CD4-positive, CD25-positive, alpha-beta regulatory T cell (primary cell): ENCODE measurements at regions not wholly inside any gene's neighbourhood (a gene's known extent, or its start where the extent isn't known, plus 50 kb on each side); places are given as distances from the start of the nearest gene placed in this dataset.

ENCODE experiments used
- ATAC-seq, 2 donors: fragments of 150-1000 bp; cut with Tn5 transposase; one replicate each; pipeline ENCODE4 v1.10.0; 2021; ENCODE audit warnings: low read depth in 2 of 2, moderate number of reproducible peaks in 2 of 2, moderate library complexity in 1 of 2
- DNase-seq, 3 donors: peaks; one replicate each; pipeline versions ENCODE4 v3.0.0 to v3.0.0-alpha.2; 2012 to 2022; ENCODE audit warnings: mixed read lengths in 1 of 3
- H3K27ac ChIP-seq: one replicate; pipeline ENCODE4 v1.7.0; 2013; ENCODE audit warnings: mild to moderate bottlenecking, low read length; ENCODE audit not compliant: insufficient read depth, poor library complexity, severe bottlenecking
- H3K27me3 ChIP-seq: one replicate; pipeline ENCODE4 v1.7.0; 2013; ENCODE audit warnings: low read length; ENCODE audit not compliant: control insufficient read depth, insufficient read depth
- H3K36me3 ChIP-seq: one replicate; pipeline ENCODE4 v1.7.0; 2013; ENCODE audit warnings: mild to moderate bottlenecking, low read length, moderate library complexity; ENCODE audit not compliant: control insufficient read depth, insufficient read depth
- H3K4me1 ChIP-seq: 2 replicates; pipeline ENCODE4 v1.7.0; 2013; ENCODE audit warnings: mild to moderate bottlenecking, low read length; ENCODE audit not compliant: insufficient read depth, control insufficient read depth, poor library complexity, severe bottlenecking
- H3K4me3 ChIP-seq: one replicate; pipeline ENCODE4 v1.7.0; 2013; ENCODE audit warnings: low read depth, mild to moderate bottlenecking, low read length, moderate library complexity
- H3K9me3 ChIP-seq, 2 experiments: 1 replicate in 1 of 2; 2 replicates in 1 of 2; pipeline ENCODE4 v1.7.0; 2013; ENCODE audit warnings: low read length in 2 of 2, mild to moderate bottlenecking in 1 of 2, moderate library complexity in 1 of 2; ENCODE audit not compliant: control insufficient read depth in 2 of 2
- H3K27ac Mint-ChIP-seq, 3 donors: one replicate each; pipeline ENCODE4 v1.8.0; 2020 to 2022; ENCODE audit warnings: mild to moderate bottlenecking in 3 of 3, mixed read lengths in 3 of 3, moderate library complexity in 2 of 3
- H3K27me3 Mint-ChIP-seq: one replicate; pipeline ENCODE4 v1.8.0; 2022; ENCODE audit warnings: mild to moderate bottlenecking, mixed read lengths
- H3K36me3 Mint-ChIP-seq: one replicate; pipeline ENCODE4 v1.8.0; 2020; ENCODE audit warnings: mixed read lengths
- H3K4me1 Mint-ChIP-seq, 4 donors: one replicate each; pipeline ENCODE4 v1.8.0; 2020 to 2022; ENCODE audit warnings: mixed read lengths in 4 of 4, mild to moderate bottlenecking in 1 of 4
- H3K4me3 Mint-ChIP-seq, 4 donors: one replicate each; pipeline ENCODE4 v1.8.0; 2020 to 2022; ENCODE audit warnings: mild to moderate bottlenecking in 4 of 4, mixed read lengths in 4 of 4, moderate library complexity in 3 of 4
- H3K9me3 Mint-ChIP-seq, 7 donors: one replicate each; pipeline ENCODE4 v1.8.0; 2020 to 2022; ENCODE audit warnings: mixed read lengths in 7 of 7, mild to moderate bottlenecking in 3 of 7, moderate library complexity in 2 of 7

- Mint-ChIP-seq H3K36me3 (no peaks in the 10 kb centered on the region), H3K9me3 (peaks cover 0 to 8% (median 4%) of the 10 kb centered on the region in 7 donors), H3K4me3 (no peak overlapping the region), H3K27me3 (no peaks in the 10 kb centered on the region), H3K4me1 (no peaks in the 10 kb centered on the region), H3K27ac (no peak overlapping the region)
- H3K36me3 ChIP-seq: no peaks in the 10 kb centered on the region
- H3K4me3 ChIP-seq: no peak overlapping the region
- no peak for ATAC-seq
- no peaks in the 10 kb centered on the region for H3K9me3 ChIP-seq
- DNase-seq: no peak
- H3K4me1 ChIP-seq: no peaks in the 10 kb centered on the region
- H3K27ac ChIP-seq: no peak overlapping the region
- H3K27me3 ChIP-seq: no peaks in the 10 kb centered on the region
Observed at GRCh38 chr20:11549172-11550103, 368.3 kb upstream of the BTBD3 start.

DNA sequence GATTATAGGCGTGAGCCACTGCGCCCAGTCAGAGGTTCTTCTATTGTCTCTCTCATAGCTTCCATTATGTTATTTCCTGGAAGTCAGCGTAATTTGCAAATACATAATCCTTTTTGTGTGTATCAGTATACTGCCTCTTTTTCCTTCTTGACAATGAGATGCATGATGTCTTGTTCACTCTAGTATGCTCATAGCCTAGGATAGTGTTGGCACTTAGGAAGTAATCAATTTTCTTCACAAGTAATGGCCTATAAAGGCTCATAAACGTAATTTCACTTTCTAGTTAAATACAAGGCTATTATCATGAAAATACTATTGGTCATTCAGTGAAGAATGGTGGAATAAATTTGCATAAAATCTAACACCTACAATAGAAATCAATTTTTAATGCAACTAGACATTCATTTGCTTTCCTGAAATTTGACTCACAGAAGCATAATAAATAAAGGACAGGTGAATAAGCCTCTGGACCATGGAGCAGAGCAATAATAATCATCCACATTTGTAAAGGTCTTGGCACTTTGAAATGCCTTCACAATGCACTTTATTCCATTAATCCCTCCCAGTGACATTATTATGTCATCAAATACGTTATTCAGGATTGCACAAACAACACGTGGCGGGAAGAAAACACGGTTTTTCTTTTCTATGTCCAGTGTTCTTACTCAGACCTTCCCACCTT, 366.9 kb upstream of the BTBD3 start:
- Histone ChIP-seq H3K4me1 (no peaks in the 10 kb centered on the region), H3K9me3 (no peaks in the 10 kb centered on the region), H3K27ac (no peak overlapping the region), H3K4me3 (no peak overlapping the region), H3K27me3 (no peaks in the 10 kb centered on the region), H3K36me3 (no peaks in the 10 kb centered on the region)
- DNase-seq (no peak), ATAC-seq (no peak)
- no peak overlapping the region for H3K27ac Mint-ChIP-seq
- no peaks in the 10 kb centered on the region for H3K4me1 Mint-ChIP-seq
- no peaks in the 10 kb centered on the region for H3K27me3 Mint-ChIP-seq
- H3K36me3 Mint-ChIP-seq: no peaks in the 10 kb centered on the region
- no peak overlapping the region for H3K4me3 Mint-ChIP-seq
- H3K9me3 Mint-ChIP-seq: peaks cover 0 to 8% (median 5%) of the 10 kb centered on the region in 7 donors

- Histone ChIP-seq H3K9me3 (no peaks in the 10 kb centered on the region), H3K27ac (no peak overlapping the region), H3K4me3 (no peak overlapping the region), H3K27me3 (no peaks in the 10 kb centered on the region), H3K4me1 (no peaks in the 10 kb centered on the region), H3K36me3 (no peaks in the 10 kb centered on the region)
- Mint-ChIP-seq H3K36me3 (no peaks in the 10 kb centered on the region), H3K9me3 (peaks cover 0 to 8% (median 6%) of the 10 kb centered on the region in 7 donors), H3K4me3 (no peak overlapping the region), H3K27me3 (no peaks in the 10 kb centered on the region), H3K27ac (no peak overlapping the region), H3K4me1 (no peaks in the 10 kb centered on the region)
- no peak for ATAC-seq
- no peak for DNase-seq
Observed at GRCh38 chr20:11551479-11551878, 366.2 kb upstream of the BTBD3 start.

- Histone ChIP-seq H3K36me3 (no peaks in the 10 kb centered on the region), H3K27ac (no peak overlapping the region), H3K4me3 (no peak overlapping the region), H3K9me3 (no peaks in the 10 kb centered on the region), H3K4me1 (no peaks in the 10 kb centered on the region), H3K27me3 (no peaks in the 10 kb centered on the region)
- ATAC-seq (no peak), DNase-seq (no peak)
- no peaks in the 10 kb centered on the region for H3K27me3 Mint-ChIP-seq
- H3K9me3 Mint-ChIP-seq: peaks cover 0 to 13% (median 6%) of the 10 kb centered on the region in 7 donors
- no peak overlapping the region for H3K27ac Mint-ChIP-seq
- no peak overlapping the region for H3K4me3 Mint-ChIP-seq
- H3K36me3 Mint-ChIP-seq: no peaks in the 10 kb centered on the region
- no peaks in the 10 kb centered on the region for H3K4me1 Mint-ChIP-seq
Observed at GRCh38 chr20:11553603-11554002, 364.1 kb upstream of the BTBD3 start.

DNA sequence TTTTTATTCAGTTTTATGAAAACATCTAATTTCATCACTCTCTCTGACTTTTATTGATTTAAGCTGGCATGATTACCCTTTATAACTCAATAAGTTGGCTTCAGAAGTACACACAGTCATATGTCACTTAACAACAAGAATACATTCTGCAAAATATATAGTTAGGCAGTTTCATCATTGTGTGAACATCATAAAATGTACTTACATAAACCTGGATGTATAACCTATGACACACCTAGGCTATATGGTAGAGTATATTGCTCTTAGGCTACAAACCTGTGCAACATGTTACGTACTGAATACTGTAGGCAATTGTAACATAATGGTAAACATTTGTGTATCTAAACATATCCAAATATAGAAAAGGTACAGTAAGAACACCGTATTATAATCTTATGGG, 362.2 kb upstream of the BTBD3 start:
- H3K4me3 Mint-ChIP-seq: no peak overlapping the region

GRCh38 chr20:11556410-11556809, 361.3 kb upstream of the BTBD3 start:
- Mint-ChIP-seq H3K4me3 (no peak overlapping the region), H3K4me1 (no peaks in the 10 kb centered on the region), H3K9me3 (peaks cover 1 to 20% (median 8%) of the 10 kb centered on the region in 7 donors), H3K36me3 (no peaks in the 10 kb centered on the region), H3K27me3 (no peaks in the 10 kb centered on the region), H3K27ac (peak overlapping the region in 1 of 3 donors; percentile 65)
- no peak for ATAC-seq
- no peaks in the 10 kb centered on the region for H3K36me3 ChIP-seq
- H3K27ac ChIP-seq: no peak overlapping the region
- no peak for DNase-seq
- H3K4me3 ChIP-seq: no peak overlapping the region
- H3K27me3 ChIP-seq: no peaks in the 10 kb centered on the region
- no peaks in the 10 kb centered on the region for H3K4me1 ChIP-seq
- H3K9me3 ChIP-seq: no peaks in the 10 kb centered on the region

More for the DNA sequence above, 362.2 kb upstream of the BTBD3 start:
- no peak overlapping the region for H3K27ac ChIP-seq
- DNase-seq (no peak), ATAC-seq (no peak)
- H3K36me3 Mint-ChIP-seq: no peaks in the 10 kb centered on the region
- no peak overlapping the region for H3K4me3 ChIP-seq
- H3K9me3 ChIP-seq: no peaks in the 10 kb centered on the region
- no peak overlapping the region for H3K27ac Mint-ChIP-seq
- H3K27me3 Mint-ChIP-seq: no peaks in the 10 kb centered on the region
- no peaks in the 10 kb centered on the region for H3K36me3 ChIP-seq
- no peaks in the 10 kb centered on the region for H3K4me1 ChIP-seq
- peaks cover 1 to 20% (median 8%) of the 10 kb centered on the region in 7 donors for H3K9me3 Mint-ChIP-seq
- no peaks in the 10 kb centered on the region for H3K4me1 Mint-ChIP-seq
- H3K27me3 ChIP-seq: no peaks in the 10 kb centered on the region

DNA sequence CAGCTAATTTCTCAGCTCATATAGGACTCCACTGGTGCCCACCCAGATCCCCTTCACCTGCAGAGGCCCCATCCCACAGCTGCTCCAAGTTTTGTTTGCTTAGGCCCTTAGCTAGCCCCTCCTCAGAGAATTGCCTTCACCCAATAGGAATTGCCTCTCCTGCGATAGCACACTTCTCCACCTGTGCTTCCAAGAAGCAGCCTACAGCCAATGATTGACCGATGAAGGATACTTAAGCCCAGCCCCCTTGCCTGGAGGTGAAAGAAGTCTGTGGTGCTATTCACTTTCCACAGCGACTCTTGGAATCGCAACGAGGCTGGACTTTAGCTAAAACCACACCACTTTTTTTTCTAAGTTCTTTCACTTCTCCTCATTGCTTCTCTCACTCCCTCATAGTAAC, 353.2 kb upstream of the BTBD3 start:
- Histone ChIP-seq H3K4me3 (no peak overlapping the region), H3K9me3 (no peaks in the 10 kb centered on the region), H3K27ac (no peak overlapping the region), H3K36me3 (no peaks in the 10 kb centered on the region), H3K4me1 (no peaks in the 10 kb centered on the region), H3K27me3 (no peaks in the 10 kb centered on the region)
- Mint-ChIP-seq H3K9me3 (peaks cover 7 to 23% (median 9%) of the 10 kb centered on the region in 7 donors), H3K4me1 (no peaks in the 10 kb centered on the region), H3K27me3 (no peaks in the 10 kb centered on the region), H3K27ac (no peak overlapping the region), H3K36me3 (no peaks in the 10 kb centered on the region), H3K4me3 (no peak overlapping the region)
- DNase-seq (no peak), ATAC-seq (no peak)
